Fibroblast of lung (primary cell): ENCODE measurements at regions not wholly inside any gene's neighbourhood (a gene's known extent, or its start where the extent isn't known, plus 50 kb on each side); places are given as distances from the start of the nearest gene placed in this dataset.

Experiments
- CTCF ChIP-seq, 2 donors: IDR thresholded peaks in 1 of 2; conservative IDR thresholded peaks in 1 of 2; 1 replicate in 1 of 2; 2 replicates in 1 of 2; pipeline ENCODE4 v1.5.1; 2011 to 2012; ENCODE audit warnings: low read length in 2 of 2, control low read depth in 1 of 2, inconsistent platforms in 1 of 2, low read depth in 1 of 2, mild to moderate bottlenecking in 1 of 2
- EZH2 ChIP-seq: IDR thresholded peaks from 2 replicates; pipeline ENCODE4 v1.5.1; 2012; ENCODE audit warnings: low read length, control low read depth, mild to moderate bottlenecking; ENCODE audit errors: missing control alignments

GRCh38 chr20:22411286-22411626 is 173.1 kb downstream of the FOXA2 start:
- TF ChIP-seq CTCF (conservative IDR thresholded peaks at IDR 0.05 in 1 of 2, IDR thresholded peaks at IDR 0.05 in 1 of 2; ENCODE audit: low read depth in 1 of 2, low read length in 2 of 2) (no peak), EZH2 (no peak)
